HG03045 (cell line): ENCODE measurements at regions not wholly inside any gene's neighbourhood (a gene's known extent, or its start where the extent isn't known, plus 50 kb on each side); places are given as distances from the start of the nearest gene placed in this dataset.
A peak's percentile ranks its signal among the peaks of the same experiment; 100 is the strongest.
"Not testable (repeated sequence)": the region's sequence is repeated elsewhere in the genome, so short reads cannot be mapped to it uniquely, and the experiment has no call there.

Experiments
- ATAC-seq: cut with Tn5 transposase; IDR thresholded peaks from one replicate; pipeline ENCODE4 v1.9.1; 2021; ENCODE audit warnings: mild to moderate bottlenecking, moderate library complexity; ENCODE audit not compliant: unreplicated experiment

DNA sequence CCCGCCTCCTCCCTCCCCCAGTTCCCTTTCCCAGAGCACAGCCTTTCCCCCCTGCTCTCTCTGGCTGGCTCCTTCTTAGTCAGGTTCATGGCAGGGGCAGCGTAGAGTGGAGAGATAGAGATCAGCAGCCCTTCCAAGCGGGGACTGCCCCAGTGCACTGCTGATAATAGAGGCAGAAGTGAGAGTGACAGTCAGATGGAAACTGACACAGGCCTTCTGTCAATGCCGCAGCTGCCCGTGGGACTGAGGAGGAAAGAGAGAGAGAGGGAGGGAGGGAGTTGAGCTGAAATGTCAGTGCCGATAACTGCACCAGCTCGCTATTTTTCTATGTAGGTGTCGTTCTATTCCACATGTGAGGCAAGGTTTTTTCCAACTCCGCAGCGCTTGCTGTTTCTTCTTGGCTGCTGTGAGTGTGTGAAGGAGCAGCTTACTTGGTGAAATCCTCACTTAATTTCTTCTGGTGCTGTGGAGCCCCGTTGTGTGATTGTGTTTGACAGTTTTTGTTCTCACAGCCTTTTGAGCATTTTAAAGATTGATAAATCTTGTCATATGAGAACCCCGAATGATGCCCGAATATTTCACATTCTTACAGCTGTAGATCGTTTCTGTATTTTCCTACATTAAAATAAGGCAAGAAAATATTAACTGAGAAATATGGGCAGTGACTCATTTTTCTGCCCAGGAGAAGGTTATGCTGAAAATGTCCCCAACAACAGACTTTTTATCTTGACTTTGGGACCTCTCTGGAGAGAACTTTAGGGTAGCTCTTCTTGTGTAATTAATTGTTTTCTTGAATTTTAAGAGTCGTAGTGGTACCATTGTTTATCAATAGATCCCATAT lies 386.4 kb upstream of the MMS22L start:
- ATAC-seq: peak; percentile 100

- ATAC-seq: no peak
Observed at GRCh38 chr6:97674802-97675201, 391.8 kb upstream of the MMS22L start.

DNA sequence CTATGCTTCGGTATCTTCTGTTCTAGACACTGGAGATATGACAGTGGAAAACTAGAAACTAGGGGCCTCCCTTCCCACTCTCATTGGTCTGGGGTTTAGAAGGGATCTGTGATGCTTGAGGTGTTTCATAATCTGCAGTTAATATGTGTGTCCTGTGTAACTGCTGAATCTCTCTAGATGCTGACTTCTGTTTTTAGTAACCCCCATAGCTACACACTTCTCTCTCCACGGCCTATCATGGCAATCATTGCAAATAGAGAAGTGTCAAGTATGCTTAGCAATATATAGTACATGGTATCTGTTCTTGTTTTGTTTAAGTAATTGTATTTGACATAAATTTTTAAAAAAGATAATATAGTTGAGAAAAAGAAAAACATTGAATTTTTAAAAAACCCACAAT lies 394.6 kb upstream of the MMS22L start:
- ATAC-seq: no peak

GRCh38 chr6:97687916-97688315 lies 404.9 kb upstream of the MMS22L start:
- no peak for ATAC-seq

GRCh38 chr6:97689078-97689754 lies 406.2 kb upstream of the MMS22L start:
- no peak for ATAC-seq

- ATAC-seq: no peak
Observed at GRCh38 chr6:97697456-97697855, 414.4 kb upstream of the MMS22L start.

GRCh38 chr6:97701801-97702200 lies 418.8 kb upstream of the MMS22L start:
- ATAC-seq: no peak

- ATAC-seq: no peak
Observed at GRCh38 chr6:97702248-97702647, 419.2 kb upstream of the MMS22L start.

GRCh38 chr6:97703661-97704060 lies 420.6 kb upstream of the MMS22L start:
- ATAC-seq: no peak

DNA sequence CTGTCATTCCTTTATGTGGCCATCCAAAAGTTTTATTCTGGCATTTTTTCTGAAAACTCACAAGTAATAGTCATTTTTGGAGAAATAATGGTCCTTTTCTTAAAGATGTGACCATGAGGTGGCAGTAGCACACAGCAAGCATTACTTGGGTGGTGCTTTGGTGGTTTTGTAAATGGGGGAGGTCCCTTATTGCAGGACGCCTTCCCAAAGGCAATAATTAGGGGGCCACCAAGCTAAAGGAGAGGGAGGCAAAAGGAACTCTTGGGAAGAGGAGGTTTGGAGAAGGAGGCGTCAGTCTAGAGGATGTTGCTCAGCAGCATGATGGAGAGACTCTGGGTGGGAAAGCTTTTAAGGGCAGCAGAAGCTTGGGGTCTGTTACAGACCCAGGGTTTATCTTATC lies 422.6 kb upstream of the MMS22L start:
- no peak for ATAC-seq

- ATAC-seq: no peak
Observed at GRCh38 chr6:97712751-97713150, 429.7 kb upstream of the MMS22L start.

DNA sequence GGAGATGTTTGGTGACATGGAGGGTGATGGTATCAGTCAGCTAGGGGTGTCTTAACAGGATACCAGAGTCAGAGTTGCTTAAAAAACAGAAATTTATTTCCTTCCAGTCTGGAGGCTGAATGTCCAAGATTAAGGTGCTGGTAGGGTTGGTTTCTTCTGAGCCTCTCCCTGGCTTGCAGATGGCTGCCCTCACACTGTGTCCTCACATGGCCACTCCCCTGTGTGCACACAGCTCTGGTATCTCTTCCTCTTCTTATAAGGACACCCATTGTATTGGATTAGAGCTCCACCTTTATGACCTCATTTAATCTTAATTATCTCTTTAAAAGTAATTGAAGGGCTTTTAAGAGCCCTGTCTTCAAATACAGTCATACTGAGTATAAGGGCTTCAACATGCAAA lies 431.8 kb upstream of the MMS22L start:
- no peak for ATAC-seq

- ATAC-seq: no peak
Observed at GRCh38 chr6:97717086-97717485, 434.1 kb upstream of the MMS22L start.

GRCh38 chr6:97726378-97726777 lies 443.4 kb upstream of the MMS22L start:
- ATAC-seq: no peak

DNA sequence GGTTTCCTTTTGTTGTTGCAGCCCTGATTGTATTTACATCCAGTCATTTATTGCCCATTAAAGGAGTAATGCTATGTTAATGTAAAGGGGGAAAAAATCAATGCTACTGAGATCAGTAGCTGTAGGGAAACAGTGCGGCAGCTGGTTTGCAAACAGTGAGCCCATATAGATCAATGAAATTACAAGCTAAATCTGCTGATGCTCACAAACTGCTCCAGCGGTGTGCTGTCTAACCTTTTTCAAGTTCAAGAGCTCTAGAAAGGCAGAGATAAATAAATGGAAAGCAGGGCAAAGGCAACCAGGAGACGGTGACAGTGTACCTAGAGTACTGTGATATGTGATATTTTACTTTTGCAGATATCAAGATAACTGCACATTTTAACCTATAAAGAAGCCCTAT lies 449.0 kb upstream of the MMS22L start:
- no peak for ATAC-seq

DNA sequence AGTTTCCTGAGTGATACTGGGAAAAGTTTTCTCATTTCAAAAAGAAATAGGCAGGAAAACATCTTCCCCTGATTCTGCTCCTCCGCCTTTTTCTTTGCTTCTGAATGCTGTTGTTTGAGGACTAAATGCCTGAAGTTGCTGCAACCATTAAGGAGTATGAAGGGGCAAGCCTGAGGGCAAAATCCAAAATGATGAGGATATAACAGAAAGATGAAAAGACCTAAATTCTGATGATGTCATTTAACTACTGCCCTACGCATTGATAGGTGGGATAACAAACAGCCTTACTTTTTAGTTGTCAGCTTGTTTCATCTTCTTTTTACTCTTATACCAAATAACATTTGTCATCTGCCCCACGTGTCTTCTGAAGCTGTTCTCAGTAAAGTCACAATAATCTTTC lies 474.6 kb upstream of the MMS22L start:
- ATAC-seq: no peak

DNA sequence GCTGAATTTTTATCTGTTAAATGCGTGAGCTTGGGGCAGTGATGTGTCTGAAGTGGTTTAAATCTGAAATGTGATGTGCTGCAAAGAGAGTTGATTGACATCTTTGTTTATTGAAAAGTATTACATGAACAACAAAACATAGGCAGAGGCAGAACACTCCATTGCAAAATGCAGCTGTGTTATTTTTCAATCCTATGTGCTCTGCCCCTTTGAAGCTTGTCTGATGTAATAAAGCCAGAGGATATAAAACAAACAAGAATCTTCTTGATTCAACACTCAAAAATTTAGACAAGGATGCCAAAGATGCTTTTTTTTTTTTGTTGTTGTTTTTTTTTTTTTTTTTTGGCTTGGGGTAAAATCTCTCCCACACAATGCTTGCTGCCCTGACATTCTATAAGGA lies 482.4 kb upstream of the MMS22L start:
- no peak for ATAC-seq

DNA sequence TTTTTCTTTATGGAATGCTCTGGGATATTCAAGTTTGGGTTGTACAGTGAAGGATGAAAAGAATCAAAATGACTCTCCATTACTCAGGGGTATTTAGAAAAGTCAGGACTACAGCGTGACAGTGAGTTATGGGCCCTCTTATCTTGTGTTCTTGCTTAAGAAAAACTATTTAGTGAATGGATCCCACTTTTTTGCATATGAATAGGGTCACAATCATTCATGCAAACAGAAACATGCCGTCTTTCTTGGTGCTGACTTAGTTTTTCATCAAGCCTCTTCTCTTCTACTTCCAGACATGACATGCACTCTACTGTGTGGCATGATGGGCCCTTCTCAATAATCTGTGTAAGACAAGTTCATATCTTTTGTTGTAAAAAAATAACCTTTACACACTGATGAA lies 488.4 kb upstream of the MMS22L start:
- no peak for ATAC-seq

DNA sequence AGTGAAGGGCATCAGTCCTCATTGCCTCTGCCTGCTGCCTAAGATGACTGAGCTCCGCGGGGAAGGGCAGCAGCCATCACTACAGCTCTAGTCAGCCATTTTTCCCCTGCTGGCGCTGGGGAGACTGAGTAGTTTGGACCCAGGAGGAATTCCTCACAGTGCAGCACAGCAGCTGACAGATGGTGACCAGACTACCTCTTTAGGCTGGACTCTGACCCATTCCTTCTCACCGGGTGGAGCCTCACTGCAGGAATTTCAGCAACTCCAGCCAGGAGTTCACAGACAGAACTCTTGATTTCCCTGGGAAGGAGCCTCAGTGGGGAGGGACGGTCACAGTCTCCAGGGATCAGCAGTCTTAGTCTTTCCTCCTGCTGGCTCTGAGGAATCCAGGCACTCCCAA lies 492.0 kb upstream of the MMS22L start:
- ATAC-seq: no peak

DNA sequence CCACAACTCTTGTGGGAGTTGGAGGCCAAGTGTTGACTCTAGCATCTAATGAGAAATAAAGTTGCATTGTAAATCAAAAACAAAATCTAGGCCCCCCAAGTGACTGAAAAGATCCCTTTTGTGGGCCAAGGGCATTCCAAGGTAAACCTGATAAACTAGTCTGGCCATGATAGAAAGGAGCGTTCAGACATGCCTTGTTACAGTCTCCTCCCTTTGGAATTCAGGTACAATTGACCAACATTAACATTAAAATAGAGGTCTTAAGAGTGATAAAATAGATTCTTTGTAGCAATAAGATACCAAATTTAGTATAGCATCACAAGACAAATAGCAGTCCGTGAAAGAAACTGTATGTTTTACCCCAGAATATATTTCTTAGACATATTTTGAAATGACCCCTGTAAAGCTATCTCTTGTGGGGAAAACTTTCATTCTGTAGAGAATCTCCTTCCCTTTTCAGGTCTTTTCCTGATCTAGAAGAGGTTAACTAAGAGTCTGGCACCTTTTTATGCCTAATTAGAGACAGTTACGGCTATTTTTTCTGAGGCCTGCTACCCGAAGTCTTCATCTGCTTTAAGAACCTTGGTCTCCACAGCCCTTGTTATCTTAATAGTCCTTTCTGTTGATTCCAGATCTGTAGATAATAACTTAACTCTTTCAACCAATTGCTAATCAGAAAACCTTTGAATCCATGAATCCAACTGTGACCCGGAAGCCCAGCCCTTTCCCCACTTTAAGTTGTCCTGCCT lies 495.4 kb upstream of the MMS22L start:
- no peak for ATAC-seq

GRCh38 chr6:97779039-97779766 lies 496.2 kb upstream of the MMS22L start:
- ATAC-seq: not testable (repeated sequence)
